NCI-H2171 (cell line): ENCODE measurements at regions not wholly inside any gene's neighbourhood (a gene's known extent, or its start where the extent isn't known, plus 50 kb on each side); places are given as distances from the start of the nearest gene placed in this dataset.

Source experiments
- DNase-seq: peaks from one replicate; lab custom pipeline; 2025; lab: John Stamatoyannopoulos, UW

GRCh38 chr18:77985526-77986281 is 736.1 kb downstream of the GALR1 start:
- no peak for DNase-seq

GRCh38 chr18:77990131-77990530 is 740.5 kb downstream of the GALR1 start:
- no peak for DNase-seq

- DNase-seq = no peak
Measured at GRCh38 chr18:77990901-77991300, 741.3 kb downstream of the GALR1 start.

GRCh38 chr18:77992057-77992456 is 742.4 kb downstream of the GALR1 start:
- DNase-seq = no peak

GRCh38 chr18:77993188-77993981 is 743.7 kb downstream of the GALR1 start:
- DNase-seq = no peak

- no peak for DNase-seq
Measured at GRCh38 chr18:77995593-77995992, 745.9 kb downstream of the GALR1 start.

GRCh38 chr18:77996737-77997136 is 747.1 kb downstream of the GALR1 start:
- no peak for DNase-seq

- no peak for DNase-seq
Measured at GRCh38 chr18:78001811-78002210, 752.2 kb downstream of the GALR1 start.

GRCh38 chr18:78006006-78006773 is 756.5 kb downstream of the GALR1 start:
- no peak for DNase-seq

- DNase-seq = no peak
Measured at GRCh38 chr18:78006774-78007260, 757.2 kb downstream of the GALR1 start.

- DNase-seq = no peak
Measured at GRCh38 chr18:78010363-78010762, 760.7 kb downstream of the GALR1 start.

GRCh38 chr18:78017869-78018268 is 768.2 kb downstream of the GALR1 start:
- DNase-seq = no peak

GRCh38 chr18:78021196-78021595 is 771.5 kb downstream of the GALR1 start:
- DNase-seq = no peak

GRCh38 chr18:78031589-78031988 is 781.9 kb downstream of the GALR1 start:
- no peak for DNase-seq

- DNase-seq = no peak
Measured at GRCh38 chr18:78031991-78032390, 782.3 kb downstream of the GALR1 start.

- DNase-seq = no peak
Measured at GRCh38 chr18:78032574-78032973, 782.9 kb downstream of the GALR1 start.

- DNase-seq = no peak
Measured at GRCh38 chr18:78034755-78035154, 785.1 kb downstream of the GALR1 start.

GRCh38 chr18:78041218-78041617 is 791.6 kb downstream of the GALR1 start:
- no peak for DNase-seq

- no peak for DNase-seq
Measured at GRCh38 chr18:78046631-78047030, 797.0 kb downstream of the GALR1 start.

- DNase-seq = no peak
Measured at GRCh38 chr18:78049281-78049680, 799.6 kb downstream of the GALR1 start.

GRCh38 chr18:78054801-78055200 is 805.2 kb downstream of the GALR1 start:
- DNase-seq = no peak

GRCh38 chr18:78056011-78056410 is 806.4 kb downstream of the GALR1 start:
- DNase-seq = no peak
